ENCODE measurements at regions not wholly inside any gene's neighbourhood (a gene's known extent, or its start where the extent isn't known, plus 50 kb on each side); places are given as distances from the start of the nearest gene placed in this dataset.
"Not testable (repeated sequence)": the region's sequence is repeated elsewhere in the genome, so short reads cannot be mapped to it uniquely, and the experiment has no call there.

DNA sequence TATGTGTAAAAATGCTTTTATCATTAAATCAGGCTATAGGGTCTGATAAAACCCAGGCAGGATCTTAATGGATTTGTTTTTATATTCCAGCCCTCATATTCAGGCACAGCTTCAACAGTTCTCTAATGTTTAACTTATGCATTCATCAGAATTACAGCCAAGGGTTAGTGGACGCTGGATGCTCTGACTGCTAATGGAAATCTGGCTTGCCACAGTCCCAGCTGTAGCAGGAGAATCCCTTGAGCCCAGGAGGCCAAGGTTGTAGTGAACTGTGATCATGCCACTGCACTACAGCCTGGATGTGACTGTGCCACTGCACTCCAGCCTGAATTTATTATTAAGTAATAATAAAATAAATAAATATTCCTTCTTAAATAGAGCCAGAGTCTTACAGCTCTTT, 98.0 kb downstream of the SLC25A46 start:
- H3K36me3 ChIP-seq (ENCODE audit: insufficient read depth, low read length): no peaks in the 10 kb centered on the region
- H3K27ac ChIP-seq (ENCODE audit: low read depth, low read length): no peak overlapping the region
- no peak for DNase-seq (ENCODE audit: low read depth)
- no peaks in the 10 kb centered on the region for H3K27me3 Mint-ChIP-seq (ENCODE audit: low read depth, unreplicated experiment)
- H2AFZ ChIP-seq (ENCODE audit: low read depth, low read length): no peak overlapping the region
- no peaks in the 10 kb centered on the region for H3K36me3 Mint-ChIP-seq (ENCODE audit: low read depth, unreplicated experiment)
- TF ChIP-seq, protein P1, sequence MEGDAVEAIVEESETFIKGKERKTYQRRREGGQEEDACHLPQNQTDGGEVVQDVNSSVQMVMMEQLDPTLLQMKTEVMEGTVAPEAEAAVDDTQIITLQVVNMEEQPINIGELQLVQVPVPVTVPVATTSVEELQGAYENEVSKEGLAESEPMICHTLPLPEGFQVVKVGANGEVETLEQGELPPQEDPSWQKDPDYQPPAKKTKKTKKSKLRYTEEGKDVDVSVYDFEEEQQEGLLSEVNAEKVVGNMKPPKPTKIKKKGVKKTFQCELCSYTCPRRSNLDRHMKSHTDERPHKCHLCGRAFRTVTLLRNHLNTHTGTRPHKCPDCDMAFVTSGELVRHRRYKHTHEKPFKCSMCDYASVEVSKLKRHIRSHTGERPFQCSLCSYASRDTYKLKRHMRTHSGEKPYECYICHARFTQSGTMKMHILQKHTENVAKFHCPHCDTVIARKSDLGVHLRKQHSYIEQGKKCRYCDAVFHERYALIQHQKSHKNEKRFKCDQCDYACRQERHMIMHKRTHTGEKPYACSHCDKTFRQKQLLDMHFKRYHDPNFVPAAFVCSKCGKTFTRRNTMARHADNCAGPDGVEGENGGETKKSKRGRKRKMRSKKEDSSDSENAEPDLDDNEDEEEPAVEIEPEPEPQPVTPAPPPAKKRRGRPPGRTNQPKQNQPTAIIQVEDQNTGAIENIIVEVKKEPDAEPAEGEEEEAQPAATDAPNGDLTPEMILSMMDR (IDR thresholded peaks at IDR 0.05; ENCODE audit: insufficient read depth, low read depth, low read length): no peak
- no peak for TF ChIP-seq EZH2 (IDR thresholded peaks at IDR 0.05; ENCODE audit: insufficient read depth, low read length)
- no peaks in the 10 kb centered on the region for H3K9me3 Mint-ChIP-seq (ENCODE audit: unreplicated experiment)
- no peak for FAIRE-seq
- no peaks in the 10 kb centered on the region for H3K27me3 ChIP-seq (ENCODE audit: insufficient read depth, low read length)
- no peak overlapping the region for H3K27ac Mint-ChIP-seq (ENCODE audit: unreplicated experiment)
- H3K4me1 Mint-ChIP-seq (ENCODE audit: low read depth, unreplicated experiment): no peaks in the 10 kb centered on the region
- H4K20me1 ChIP-seq (ENCODE audit: insufficient read depth, low read length): no peaks in the 10 kb centered on the region
- H3K9ac ChIP-seq (ENCODE audit: low read length): no peak overlapping the region
- H3K79me2 ChIP-seq (ENCODE audit: insufficient read depth, low read length): no peaks in the 10 kb centered on the region
- no peaks in the 10 kb centered on the region for H3K4me1 ChIP-seq (ENCODE audit: insufficient read depth, low read length)
- H3K9me3 ChIP-seq (ENCODE audit: insufficient read depth, low read depth, low read length): no peaks in the 10 kb centered on the region
- no peak overlapping the region for H3K4me3 ChIP-seq (ENCODE audit: insufficient read depth, low read depth, low read length)
- H3K4me3 Mint-ChIP-seq (ENCODE audit: unreplicated experiment): no peak overlapping the region
- H3K4me2 ChIP-seq (ENCODE audit: low read length): no peak overlapping the region

DNA sequence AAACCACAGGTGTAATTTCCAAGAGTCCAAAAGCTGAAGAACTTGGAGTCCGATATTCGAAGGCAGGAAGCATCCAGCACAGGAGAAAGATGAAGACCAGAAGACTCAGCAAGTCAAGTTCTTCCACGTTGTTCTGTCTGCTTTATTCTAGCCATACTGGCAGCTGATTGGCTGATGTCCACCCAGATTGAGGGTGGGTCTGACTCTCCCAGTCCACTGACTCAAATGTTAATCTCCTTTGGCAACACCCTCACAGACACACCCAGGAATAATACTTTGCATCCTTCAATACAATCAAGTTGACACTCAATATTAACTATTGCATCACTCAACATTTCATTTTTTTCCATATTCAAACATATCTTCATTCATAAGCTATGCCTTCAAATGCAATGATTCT, 99.5 kb downstream of the SLC25A46 start:
- H3K4me1 Mint-ChIP-seq (ENCODE audit: low read depth, unreplicated experiment); H3K79me2 ChIP-seq (ENCODE audit: insufficient read depth, low read length); H3K27ac ChIP-seq (ENCODE audit: low read depth, low read length); FAIRE-seq; H3K9me3 Mint-ChIP-seq (ENCODE audit: unreplicated experiment); H3K36me3 Mint-ChIP-seq (ENCODE audit: low read depth, unreplicated experiment); H3K9me3 ChIP-seq (ENCODE audit: insufficient read depth, low read depth, low read length); H3K27me3 Mint-ChIP-seq (ENCODE audit: low read depth, unreplicated experiment); DNase-seq (ENCODE audit: low read depth); H3K4me2 ChIP-seq (ENCODE audit: low read length); H3K27ac Mint-ChIP-seq (ENCODE audit: unreplicated experiment); H4K20me1 ChIP-seq (ENCODE audit: insufficient read depth, low read length); H3K36me3 ChIP-seq (ENCODE audit: insufficient read depth, low read length); H3K27me3 ChIP-seq (ENCODE audit: insufficient read depth, low read length); H3K4me3 ChIP-seq (ENCODE audit: insufficient read depth, low read depth, low read length); H2AFZ ChIP-seq (ENCODE audit: low read depth, low read length); H3K4me1 ChIP-seq (ENCODE audit: insufficient read depth, low read length); H3K4me3 Mint-ChIP-seq (ENCODE audit: unreplicated experiment); H3K9ac ChIP-seq (ENCODE audit: low read length): not testable (repeated sequence)

DNA sequence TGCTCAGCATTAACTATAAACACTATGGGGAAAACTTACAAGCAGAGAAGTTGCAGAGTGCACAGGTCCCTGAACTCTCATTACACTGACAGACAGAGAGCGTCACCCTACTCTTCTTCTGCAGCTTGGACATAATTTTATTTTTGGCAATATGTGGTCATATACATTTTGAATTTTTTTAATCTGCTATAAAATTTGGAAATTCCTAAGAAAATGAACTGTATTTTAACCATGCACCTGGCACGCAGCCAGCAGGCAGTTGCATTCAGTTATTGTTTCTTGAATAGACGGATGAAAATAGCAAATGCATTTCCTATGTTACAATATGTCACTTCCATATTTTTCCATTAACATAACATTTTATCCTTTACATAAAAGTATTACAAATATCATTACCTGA, 100.2 kb downstream of the SLC25A46 start:
- DNase-seq (ENCODE audit: low read depth): no peak
- Mint-ChIP-seq H3K4me3 (ENCODE audit: unreplicated experiment) (no peak overlapping the region), H3K4me1 (ENCODE audit: low read depth, unreplicated experiment) (no peaks in the 10 kb centered on the region)

More for the DNA sequence above, 100.2 kb downstream of the SLC25A46 start:
- no peak overlapping the region for H3K4me2 ChIP-seq (ENCODE audit: low read length)
- Mint-ChIP-seq H3K27me3 (ENCODE audit: low read depth, unreplicated experiment) (peaks cover 2% of the 10 kb centered on the region), H3K9me3 (ENCODE audit: unreplicated experiment) (no peaks in the 10 kb centered on the region), H3K27ac (ENCODE audit: unreplicated experiment) (no peak overlapping the region), H3K36me3 (ENCODE audit: low read depth, unreplicated experiment) (no peaks in the 10 kb centered on the region)
- no peaks in the 10 kb centered on the region for H3K79me2 ChIP-seq (ENCODE audit: insufficient read depth, low read length)
- H2AFZ ChIP-seq (ENCODE audit: low read depth, low read length): no peak overlapping the region
- H3K36me3 ChIP-seq (ENCODE audit: insufficient read depth, low read length): no peaks in the 10 kb centered on the region
- no peaks in the 10 kb centered on the region for H3K4me1 ChIP-seq (ENCODE audit: insufficient read depth, low read length)
- H3K9me3 ChIP-seq (ENCODE audit: insufficient read depth, low read depth, low read length): no peaks in the 10 kb centered on the region
- no peaks in the 10 kb centered on the region for H4K20me1 ChIP-seq (ENCODE audit: insufficient read depth, low read length)
- H3K9ac ChIP-seq (ENCODE audit: low read length): no peak overlapping the region
- H3K27ac ChIP-seq (ENCODE audit: low read depth, low read length): no peak overlapping the region
- no peaks in the 10 kb centered on the region for H3K27me3 ChIP-seq (ENCODE audit: insufficient read depth, low read length)
- TF ChIP-seq, protein P1 (IDR thresholded peaks at IDR 0.05; ENCODE audit: insufficient read depth, low read depth, low read length): no peak
- no peak for TF ChIP-seq EZH2 (IDR thresholded peaks at IDR 0.05; ENCODE audit: insufficient read depth, low read length)
- H3K4me3 ChIP-seq (ENCODE audit: insufficient read depth, low read depth, low read length): no peak overlapping the region
- no peak for FAIRE-seq

All from astrocyte (in vitro differentiated cells and primary cell).